Dermis microvascular lymphatic vessel endothelial cell (primary cell): ENCODE measurements at regions not wholly inside any gene's neighbourhood (a gene's known extent, or its start where the extent isn't known, plus 50 kb on each side); places are given as distances from the start of the nearest gene placed in this dataset.
"Not testable (repeated sequence)": the region's sequence is repeated elsewhere in the genome, so short reads cannot be mapped to it uniquely, and the experiment has no call there.

Experiments used
- DNase-seq, 2 donors: peaks; one replicate each; pipeline versions ENCODE4 v3.0.0 to v3.0.0-alpha.2; 2010; ENCODE audit warnings: low read depth in 2 of 2

DNA sequence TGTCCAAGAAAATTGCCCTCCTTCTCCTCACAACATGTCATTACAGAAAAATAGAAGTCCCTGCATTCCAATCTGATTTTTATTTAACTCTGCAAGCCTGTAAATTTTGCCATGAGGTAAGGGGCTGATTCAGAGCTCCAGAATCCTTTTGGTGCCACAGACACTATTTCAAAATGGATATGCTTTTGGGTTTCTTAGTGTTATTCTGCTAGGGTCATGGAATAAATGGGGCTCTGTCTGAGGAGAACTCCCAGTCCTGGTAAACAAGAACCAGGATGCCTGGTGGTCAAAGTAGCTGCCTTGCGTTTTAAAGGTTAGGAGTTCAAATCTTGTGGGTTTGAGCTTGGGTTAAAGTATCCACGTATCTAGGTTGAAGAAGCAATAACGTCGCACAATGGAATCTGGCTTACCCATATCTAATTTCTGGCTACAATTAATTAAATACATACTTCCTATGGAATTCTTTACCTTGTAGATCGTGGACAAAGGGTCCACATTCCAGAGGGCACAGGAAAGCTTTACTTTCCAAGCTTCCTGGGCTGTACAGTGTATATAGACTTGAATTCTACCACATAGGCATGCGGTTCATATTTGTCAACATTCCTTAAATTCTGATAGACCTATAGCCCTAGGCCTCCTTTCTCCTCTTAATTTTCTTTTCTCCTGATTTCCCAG is 98.0 kb upstream of the CDC42BPA start:
- no peak for DNase-seq

DNA sequence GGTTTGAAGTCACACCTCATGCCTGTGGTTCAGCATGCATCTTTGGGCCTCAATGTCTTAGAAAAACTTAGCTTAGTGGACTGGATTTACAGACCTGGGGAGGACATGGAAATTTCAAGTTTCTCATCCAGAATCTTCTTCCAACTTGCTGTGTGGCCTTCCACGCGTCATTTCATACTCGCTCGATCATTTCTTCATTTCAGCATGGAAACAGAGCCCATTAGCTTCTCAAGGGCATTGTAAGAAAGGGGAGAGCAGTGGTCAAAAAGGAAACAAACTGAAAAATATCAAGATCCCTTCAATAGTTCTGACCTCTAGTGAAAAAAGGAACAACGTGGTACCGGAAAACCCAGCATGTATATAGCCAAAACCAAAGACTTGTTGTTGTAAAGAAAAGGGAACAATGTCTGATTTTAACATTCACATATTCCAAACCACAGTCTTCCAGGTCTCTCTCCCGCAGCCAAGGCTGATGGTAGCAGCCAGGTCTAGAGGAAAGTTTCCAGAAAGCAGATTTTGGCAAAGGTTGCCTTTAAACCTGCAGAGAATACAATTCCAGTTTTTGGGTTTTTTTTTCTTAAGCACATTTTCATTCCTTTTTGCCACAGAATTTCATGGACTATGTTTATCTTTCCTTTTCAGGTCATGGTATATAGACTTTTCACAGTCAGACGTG is 97.0 kb upstream of the CDC42BPA start:
- no peak for DNase-seq

DNA sequence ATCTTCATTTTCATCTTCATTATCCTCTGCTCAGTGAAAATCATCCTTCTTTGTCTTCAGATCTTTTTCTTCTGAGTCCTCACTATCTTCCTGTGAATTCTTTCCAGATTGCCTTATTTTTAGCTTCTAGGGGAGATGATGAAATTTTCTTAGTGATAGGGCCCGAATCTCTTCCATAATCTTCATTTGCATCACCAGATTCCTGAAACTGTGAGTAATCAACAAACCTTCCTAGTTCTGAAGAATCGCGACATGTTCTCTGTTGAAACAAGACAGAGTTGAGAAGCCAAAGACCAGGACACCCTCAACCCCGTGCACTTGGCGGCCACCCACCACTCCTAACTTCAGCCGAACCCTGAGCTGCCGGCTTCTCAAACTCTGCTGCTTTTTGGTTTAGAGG is 92.8 kb upstream of the CDC42BPA start:
- DNase-seq: no peak

DNA sequence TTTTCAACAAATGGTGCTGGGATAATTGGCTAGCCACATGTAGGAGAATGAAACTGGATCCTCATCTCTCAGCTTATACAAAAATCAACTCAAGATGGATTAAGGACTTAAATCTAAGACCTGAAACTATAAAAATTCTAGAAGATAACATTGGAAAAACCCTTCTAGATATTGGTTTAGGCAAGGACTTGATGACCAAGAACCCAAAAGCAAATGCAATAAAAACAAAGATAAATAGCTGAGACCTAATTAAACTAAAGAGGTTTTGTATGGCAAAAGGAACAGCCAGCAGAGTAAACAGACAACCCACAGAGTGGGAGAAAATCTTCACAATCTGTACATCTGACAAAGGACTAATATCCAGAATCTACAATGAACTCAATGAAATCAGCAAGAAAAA is 88.0 kb upstream of the CDC42BPA start:
- DNase-seq: not testable (repeated sequence)

DNA sequence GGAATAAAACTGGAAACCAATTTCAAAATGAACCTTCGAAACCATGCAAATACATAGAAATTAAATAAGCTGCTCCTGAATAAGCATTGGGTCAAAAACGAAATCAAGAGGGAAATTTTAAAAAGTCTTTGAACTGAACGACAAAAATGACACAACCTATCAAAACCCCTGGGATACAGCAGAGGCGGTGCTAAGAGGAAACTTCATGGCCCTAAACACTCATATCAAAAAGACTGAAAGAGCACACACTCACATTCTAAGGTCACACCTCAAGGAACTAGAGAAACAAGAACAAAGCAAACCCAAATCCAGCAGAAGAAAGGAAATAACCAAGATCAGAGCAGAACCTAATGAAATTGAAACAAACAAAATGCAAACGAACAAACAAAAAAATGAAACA is 85.2 kb upstream of the CDC42BPA start:
- DNase-seq: no peak

DNA sequence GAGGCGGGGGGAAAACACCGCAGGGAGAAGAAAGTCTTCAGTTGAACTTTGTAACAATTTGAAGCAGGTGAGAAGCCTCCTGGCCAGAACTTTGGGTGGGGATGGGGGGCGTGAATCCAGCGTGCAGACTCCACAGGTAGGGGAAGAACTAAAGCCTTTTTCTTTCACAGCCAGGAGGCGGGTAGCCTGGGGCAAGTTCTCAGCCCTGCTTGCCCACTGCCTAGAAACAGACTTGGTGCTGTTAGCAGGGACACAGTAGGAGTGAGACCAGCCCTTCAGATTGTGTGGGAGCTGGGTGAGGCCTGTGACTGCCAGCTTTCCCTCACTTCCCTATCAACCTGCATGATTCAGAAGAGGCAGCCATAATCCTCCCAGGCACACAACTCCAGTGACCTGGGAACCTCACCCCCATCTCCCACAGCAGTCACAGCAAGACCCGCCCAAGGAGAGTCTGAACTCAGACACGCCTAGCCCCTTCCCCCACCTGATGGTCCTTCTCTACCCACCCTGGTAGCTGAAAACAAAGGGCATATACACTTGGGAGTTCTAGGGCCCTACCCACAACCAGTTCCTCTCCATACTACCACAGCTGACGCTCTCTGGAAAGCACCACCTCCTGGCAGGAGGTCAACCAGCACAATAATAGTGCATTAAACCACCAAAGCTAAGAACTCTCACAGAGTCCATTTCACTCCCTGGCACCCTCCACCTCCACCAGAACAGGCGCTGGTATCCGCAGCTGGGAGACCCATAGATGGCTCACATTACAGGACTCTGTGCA is 83.5 kb upstream of the CDC42BPA start:
- DNase-seq: no peak

DNA sequence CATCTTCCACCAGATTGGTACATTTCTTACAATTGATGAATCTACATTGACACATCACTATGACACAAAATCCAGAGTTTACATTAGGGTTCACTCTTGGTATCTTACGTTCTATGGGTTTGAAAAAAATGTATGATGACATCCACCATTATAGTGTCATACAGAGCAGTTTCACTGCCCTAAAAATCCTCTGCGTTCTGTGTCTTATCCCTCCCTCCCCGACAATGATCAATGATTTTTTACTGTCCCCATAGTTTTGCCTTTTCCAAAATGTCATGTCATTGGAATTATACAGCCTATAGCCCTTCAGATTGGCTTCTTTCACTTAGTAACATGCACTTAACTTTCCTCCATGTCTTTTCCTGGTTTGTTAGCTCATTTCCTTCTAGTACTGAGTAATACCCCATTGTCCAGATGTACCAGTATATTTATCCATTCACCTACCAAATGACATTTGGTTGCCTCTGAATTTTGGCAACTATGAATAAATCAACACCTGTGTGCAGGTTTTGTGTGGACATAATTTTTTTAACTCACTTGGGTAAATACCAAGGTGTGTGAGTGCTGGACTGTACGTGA is 80.9 kb upstream of the CDC42BPA start:
- DNase-seq: peak in 1 of 2 donors; percentile 26

DNA sequence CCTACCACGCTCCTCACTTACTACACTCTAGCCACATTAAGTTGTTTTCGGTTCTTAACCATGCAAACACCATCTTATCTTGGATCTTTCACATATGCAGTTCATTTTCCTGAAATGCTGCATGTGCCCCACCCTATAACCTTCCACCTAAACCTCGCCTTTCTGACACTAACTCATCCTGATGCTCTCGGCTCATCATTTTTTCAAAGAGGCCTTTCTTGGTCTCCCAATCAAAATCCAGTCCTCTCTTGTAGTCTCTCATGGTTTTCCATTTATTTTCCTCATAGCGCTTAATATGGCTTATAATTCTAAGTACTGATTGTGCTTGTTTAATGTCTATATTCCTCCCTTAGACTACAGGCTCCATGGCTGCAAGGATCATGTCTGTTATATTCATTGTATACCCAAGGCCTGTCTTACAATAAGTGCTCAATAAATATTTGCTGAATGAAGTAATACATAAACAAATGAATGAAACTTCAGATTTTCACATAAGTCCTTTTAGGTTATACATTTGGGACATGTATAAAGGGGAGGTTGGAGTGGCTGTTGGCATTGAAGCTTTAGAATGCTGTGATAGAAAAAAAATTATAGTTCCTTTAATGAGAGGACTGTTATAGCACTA is 79.2 kb upstream of the CDC42BPA start:
- DNase-seq: no peak

DNA sequence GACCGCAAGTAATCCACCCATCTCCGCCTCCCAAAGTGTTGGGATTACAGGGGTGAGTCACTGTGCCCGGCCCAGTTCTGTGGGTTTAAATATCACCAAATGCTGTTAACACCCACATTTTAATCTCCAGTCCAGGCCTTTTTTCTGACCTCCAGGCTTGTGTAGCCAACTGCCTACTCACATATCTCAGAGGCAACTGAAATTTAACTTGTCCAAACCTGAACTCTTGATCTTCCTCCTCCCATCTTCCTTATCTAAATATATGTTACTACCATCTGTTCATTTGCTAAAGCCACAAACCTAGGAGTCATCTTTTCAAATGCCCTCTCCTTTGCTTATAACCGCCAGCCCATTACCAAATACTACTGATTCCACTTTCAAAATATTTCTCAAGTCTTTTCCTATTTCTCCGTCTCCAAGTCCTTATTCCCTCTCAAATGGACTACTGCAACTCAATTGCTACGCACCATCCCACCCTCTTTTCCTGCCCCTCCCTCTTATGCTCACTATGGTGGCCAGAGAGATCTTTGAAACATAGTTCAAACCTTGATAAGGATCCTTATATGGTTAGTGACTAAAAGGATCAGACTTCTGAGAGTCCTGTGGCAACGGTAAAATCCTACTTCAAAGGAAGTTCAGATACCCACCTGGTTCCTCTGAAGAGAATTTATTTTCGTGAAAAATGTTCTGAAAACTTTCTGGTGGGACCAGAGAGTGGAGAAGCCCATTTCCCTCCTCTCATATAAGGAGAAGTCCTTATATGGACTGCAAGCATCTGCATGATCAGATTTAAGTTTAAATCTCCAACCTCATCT is 78.5 kb upstream of the CDC42BPA start:
- no peak for DNase-seq

DNA sequence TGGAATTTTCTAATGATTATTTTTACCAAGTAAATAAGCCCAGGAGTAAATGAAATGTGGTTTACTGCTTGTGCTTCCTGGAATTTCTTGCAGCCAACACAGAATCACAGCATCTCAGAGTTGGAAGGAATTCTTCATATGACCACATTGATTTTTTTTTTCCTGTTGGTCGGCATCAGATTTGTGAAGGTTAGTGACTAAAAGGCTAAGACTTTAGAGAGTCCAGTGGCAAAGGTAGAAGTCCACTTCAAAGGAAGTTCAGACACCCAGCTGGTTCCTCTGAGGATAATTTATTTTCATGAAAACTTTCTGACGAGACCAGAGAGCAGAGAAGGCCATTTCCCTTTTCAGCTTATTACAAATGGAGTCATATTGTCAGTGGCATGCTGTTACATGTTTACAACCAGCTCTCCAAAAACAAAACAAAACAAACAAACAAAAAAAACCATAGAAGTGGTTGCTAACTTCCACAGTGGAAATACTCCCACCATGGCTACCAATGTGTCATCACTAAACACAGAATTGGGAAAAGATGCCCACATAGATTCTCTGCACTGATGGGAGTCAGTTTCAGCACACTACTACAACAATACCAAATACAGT is 77.2 kb upstream of the CDC42BPA start:
- DNase-seq: peak in 1 of 2 donors; percentile 1

DNA sequence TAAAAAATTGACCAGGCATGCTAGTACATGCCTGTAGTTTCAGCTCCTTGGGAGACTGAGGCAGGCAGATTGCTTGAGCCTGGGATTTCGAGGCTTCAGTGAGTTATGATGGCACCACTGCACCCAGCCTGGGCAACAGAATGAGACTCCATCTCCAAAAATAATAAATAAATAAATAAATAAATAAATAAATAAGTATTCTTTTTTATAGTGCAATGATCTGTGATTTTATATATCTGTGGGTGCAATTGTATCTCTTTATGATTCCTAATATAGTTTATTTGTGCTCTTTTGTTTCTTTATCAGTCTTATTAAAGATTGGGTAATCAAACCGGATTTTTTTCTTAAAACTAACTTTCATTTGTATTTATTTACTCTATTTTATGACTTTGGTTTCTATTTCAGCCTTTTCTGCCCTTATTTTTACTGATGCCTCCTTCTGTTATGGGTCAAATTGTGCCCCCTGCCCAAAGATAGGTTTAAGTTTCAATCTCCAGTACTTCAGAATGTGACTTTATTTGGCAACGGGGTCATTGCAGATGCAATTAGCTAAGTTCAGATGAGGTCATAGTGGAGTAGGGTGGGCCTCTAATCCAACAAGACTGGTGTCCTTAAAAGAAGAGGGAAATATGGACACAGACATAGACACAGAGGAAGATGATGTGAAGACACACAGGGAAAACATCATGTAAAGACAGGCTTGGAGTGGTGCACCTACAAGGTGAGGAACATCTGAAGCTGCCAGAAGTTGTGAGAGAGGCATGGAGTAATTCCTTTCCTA is 74.9 kb upstream of the CDC42BPA start:
- no peak for DNase-seq

DNA sequence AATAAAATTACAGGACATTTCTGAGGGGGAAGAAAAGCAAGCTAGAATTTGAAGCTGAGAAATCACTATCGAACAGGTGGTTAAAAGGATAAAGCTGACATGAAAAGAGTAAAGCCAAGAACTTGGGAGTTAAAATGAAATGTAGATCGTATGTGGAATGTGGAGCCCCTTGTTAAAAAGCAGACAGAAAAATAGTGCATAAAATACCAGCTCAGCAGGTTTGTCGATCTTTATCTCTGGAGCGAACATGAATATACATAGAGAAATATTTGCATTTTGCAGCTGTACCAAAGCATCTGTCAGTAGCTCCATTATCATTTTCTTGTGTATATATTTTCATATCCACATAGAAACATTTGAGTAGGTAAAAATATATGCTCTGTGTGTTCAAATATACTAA is 73.6 kb upstream of the CDC42BPA start:
- DNase-seq: no peak

DNA sequence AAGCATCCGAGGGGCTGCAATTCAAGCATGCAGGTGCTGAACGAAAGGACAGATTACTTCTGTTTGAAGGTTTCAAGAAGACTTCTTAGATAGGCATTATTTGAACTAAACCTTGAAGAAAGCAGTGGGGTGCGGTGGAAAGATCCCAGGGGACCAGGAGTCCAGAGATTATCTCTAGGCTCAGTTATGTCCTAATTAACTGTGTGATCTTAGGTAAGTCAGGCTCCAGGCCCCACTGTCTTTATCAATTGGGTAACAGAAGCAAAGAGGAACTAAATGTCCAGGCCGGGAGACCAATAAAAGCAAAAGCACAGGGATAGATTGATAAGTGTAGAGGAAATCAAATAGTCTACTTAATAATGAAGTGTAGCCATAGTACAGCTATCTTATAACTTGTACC is 72.9 kb upstream of the CDC42BPA start:
- no peak for DNase-seq

DNA sequence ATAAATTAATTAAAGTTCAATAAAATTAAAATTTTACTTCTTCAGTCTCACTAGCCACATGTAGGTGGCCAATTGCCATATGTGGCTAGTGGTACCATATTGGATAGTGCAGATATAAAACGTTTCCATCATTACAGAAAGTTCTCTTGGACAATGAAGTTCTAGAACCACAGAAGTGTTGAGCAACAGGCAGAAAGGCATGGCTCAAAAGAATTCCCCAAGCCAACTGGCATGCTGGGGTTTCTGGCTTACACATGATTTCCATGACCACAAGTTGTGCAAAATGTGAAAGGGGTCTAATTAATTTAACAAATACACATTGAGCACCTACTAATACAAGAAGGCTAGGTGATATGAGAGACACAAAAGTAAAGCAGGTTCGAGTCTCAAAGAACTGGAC is 72.2 kb upstream of the CDC42BPA start:
- DNase-seq: no peak

DNA sequence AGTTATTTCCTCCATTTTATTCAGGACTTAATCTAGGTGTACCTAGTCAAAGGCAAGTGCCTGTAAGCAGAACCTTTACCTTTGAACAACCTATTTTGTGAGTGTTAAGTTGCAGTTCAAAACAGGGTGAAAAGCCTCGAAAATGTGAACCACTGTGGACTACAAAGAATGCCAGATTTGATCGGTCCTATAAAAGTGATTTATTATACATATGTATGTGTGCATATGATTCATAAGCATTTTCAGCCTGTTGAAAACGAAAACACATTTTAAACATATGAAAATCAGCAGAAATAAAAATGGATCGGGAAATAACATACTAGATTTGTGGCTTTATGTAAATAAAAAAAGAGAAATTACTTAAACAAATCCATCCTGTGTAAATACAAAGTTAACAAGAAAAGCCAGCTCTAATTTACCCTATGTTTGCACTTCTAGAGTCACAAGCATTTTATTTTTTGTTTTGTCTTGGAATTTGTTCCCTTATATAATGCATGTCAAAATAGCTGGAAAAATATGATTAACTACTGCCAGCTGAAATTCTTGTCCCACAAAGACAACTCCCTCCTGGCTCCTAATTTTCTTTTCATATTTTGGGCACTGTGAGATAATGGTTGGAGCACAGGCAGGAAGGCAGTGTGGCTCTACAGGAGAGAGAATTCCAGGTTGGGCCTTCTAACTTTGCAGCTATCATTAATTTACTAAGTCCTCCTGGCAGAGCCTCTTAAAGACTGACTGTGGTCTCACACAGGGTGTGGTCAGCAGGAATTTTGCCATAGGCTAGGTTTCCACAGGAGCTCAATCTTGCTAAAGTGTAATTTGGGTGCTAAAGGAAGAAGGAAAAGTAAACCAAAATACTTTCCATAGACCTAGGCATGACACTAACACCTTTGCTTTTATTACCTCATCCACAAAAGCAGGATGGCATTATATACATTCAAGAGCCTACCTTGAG is 70.2 kb upstream of the CDC42BPA start:
- no peak for DNase-seq

DNA sequence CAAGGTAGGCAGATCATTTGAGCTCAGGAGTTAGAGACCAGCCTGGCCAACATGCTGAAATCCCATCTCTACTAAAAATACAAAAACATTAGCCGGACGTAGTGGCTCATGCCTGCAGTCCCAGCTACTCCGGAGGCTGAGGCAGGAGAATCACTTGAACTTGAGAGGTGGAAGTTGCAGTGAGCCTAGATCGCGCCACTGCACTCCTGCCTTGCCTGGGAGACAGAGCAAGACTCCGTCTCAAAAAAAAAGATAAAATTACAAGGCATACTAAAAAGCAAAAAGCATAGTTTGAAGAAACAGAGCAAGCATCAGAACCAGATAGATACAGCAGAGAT is 61.2 kb upstream of the CDC42BPA start:
- no peak for DNase-seq

DNA sequence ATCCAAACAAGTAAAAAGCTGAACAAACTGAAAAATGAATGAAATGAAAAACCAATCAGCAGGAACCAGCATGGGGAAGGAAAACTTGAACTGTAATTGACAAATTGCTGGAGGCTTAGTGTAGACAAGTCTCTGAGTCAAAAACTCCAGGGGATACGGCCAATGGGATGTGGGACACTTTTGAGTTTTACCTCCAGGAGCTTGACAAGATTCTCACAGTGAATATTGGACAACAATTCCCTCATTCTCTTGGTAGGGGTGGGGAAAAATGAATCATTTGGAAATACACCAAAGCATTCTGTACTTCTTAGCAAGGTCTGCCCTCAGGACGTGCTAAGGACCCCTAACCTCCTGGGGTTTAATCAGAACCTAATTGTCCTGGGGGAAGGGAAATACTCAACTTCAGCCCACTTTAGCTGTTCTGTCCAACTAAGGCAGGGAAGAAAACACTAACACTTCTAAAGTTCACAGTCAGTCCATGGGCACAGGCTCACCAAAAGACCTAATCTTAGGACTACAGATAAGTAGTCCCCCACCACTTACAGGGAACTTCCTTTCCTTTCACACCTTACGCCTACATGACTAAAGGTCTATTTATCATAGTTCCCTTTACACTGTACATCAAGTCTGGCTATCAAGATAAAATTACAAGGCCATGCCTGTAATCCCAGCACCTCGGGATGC is 60.7 kb upstream of the CDC42BPA start:
- no peak for DNase-seq

DNA sequence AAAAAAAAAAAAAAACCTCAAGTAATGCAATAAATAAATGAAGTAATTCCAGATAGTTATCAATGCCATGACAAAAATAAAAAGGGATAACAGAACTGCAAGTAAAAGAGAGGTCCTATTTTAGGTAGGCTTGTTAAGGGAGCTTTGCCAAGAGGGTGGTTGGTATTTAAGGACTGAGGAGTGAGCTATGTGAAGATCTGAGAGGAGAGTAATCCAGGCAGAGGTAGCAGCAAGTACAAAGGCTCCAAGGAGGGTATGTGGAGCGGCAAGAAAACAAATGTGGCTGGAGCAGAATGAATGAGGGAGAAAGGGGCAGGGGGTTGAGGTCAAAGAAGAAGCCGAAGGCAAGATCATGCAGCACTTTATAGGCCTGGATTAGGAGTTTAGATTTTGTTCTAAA is 59.9 kb upstream of the CDC42BPA start:
- DNase-seq: no peak
